ENCODE measurements at regions not wholly inside any gene's neighbourhood (a gene's known extent, or its start where the extent isn't known, plus 50 kb on each side); places are given as distances from the start of the nearest gene placed in this dataset.
A peak's percentile ranks its signal among the peaks of the same experiment; 100 is the strongest.

GRCh38 chr15:39501366-39502081 lies 79.4 kb upstream of the THBS1 start:
- no peaks in the 10 kb centered on the region for H3K9me3 Mint-ChIP-seq (ENCODE audit: unreplicated experiment)
- no peaks in the 10 kb centered on the region for H3K27me3 Mint-ChIP-seq (ENCODE audit: unreplicated experiment)
- no peak overlapping the region for H3K4me3 Mint-ChIP-seq (ENCODE audit: unreplicated experiment)
- H3K4me1 Mint-ChIP-seq (ENCODE audit: unreplicated experiment), result peaks cover 72% of the 10 kb centered on the region
- peak overlapping the region; percentile 85 for H3K27ac Mint-ChIP-seq (ENCODE audit: unreplicated experiment)
- no peak for DNase-seq (ENCODE audit: extremely low spot score, unreplicated experiment)
- TF ChIP-seq, protein P1, sequence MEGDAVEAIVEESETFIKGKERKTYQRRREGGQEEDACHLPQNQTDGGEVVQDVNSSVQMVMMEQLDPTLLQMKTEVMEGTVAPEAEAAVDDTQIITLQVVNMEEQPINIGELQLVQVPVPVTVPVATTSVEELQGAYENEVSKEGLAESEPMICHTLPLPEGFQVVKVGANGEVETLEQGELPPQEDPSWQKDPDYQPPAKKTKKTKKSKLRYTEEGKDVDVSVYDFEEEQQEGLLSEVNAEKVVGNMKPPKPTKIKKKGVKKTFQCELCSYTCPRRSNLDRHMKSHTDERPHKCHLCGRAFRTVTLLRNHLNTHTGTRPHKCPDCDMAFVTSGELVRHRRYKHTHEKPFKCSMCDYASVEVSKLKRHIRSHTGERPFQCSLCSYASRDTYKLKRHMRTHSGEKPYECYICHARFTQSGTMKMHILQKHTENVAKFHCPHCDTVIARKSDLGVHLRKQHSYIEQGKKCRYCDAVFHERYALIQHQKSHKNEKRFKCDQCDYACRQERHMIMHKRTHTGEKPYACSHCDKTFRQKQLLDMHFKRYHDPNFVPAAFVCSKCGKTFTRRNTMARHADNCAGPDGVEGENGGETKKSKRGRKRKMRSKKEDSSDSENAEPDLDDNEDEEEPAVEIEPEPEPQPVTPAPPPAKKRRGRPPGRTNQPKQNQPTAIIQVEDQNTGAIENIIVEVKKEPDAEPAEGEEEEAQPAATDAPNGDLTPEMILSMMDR (IDR thresholded peaks at IDR 0.05), result no peak
- no peaks in the 10 kb centered on the region for H3K36me3 Mint-ChIP-seq (ENCODE audit: unreplicated experiment)

DNA sequence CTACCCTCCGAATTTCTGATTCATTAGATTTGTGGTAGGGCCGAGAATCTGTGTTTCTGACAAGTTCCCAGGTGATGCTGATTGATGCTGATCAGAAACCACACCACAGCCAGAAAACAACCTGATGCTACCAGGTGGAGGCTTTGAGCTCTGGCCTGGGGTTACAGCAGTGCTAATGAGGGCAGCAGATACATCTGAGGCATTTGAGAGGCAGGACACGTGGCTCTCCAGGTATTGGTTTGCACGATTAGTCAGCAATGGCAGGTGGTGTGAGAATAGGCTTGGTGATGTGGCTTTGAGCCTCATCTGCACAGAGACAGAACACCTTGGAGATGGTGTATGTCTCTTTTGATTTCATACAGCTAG lies 78.8 kb upstream of the THBS1 start:
- peaks cover 66% of the 10 kb centered on the region for H3K4me1 Mint-ChIP-seq (ENCODE audit: unreplicated experiment)
- no peak overlapping the region for H3K4me3 Mint-ChIP-seq (ENCODE audit: unreplicated experiment)
- TF ChIP-seq, protein P1 (IDR thresholded peaks at IDR 0.05), result no peak
- H3K36me3 Mint-ChIP-seq (ENCODE audit: unreplicated experiment), result no peaks in the 10 kb centered on the region
- no peak for DNase-seq (ENCODE audit: extremely low spot score, unreplicated experiment)
- H3K9me3 Mint-ChIP-seq (ENCODE audit: unreplicated experiment), result no peaks in the 10 kb centered on the region
- no peaks in the 10 kb centered on the region for H3K27me3 Mint-ChIP-seq (ENCODE audit: unreplicated experiment)
- H3K27ac Mint-ChIP-seq (ENCODE audit: unreplicated experiment), result peak overlapping the region; percentile 85

DNA sequence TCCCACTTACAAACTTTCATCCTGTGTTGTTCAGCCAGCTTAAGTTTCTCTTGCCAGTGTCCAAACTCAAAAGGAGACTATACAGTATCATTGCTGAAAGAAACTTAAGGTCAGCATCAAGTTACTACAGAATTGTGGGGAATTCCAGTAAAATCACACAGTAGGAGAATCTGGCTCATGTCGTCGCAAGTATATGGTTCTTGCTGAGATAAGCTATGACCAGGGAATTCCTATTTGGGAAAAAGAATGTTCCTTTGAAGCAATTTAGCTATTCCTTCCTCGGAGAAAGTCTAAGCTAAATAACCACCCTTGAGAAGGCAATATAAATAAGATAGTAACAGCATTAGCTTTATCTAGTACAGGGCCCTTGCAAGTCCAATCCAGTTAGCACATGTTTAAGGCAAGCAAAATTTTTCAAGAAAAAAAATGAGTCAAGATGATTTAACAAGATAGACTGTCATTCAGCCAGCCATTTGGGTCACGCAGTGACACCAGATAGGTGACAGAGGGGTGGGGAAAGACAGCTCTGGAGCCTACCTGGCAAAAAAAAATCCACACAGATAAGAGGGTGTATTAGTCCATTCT lies 78.2 kb upstream of the THBS1 start:
- Mint-ChIP-seq H3K36me3 (ENCODE audit: unreplicated experiment) (no peaks in the 10 kb centered on the region), H3K27ac (ENCODE audit: unreplicated experiment) (peak overlapping the region; percentile 43), H3K4me3 (ENCODE audit: unreplicated experiment) (no peak overlapping the region), H3K4me1 (ENCODE audit: unreplicated experiment) (peaks cover 60% of the 10 kb centered on the region), H3K9me3 (ENCODE audit: unreplicated experiment) (no peaks in the 10 kb centered on the region), H3K27me3 (ENCODE audit: unreplicated experiment) (no peaks in the 10 kb centered on the region)
- TF ChIP-seq, protein P1 (IDR thresholded peaks at IDR 0.05), result no peak
- no peak for DNase-seq (ENCODE audit: extremely low spot score, unreplicated experiment)

GRCh38 chr15:39503526-39503925 lies 77.4 kb upstream of the THBS1 start:
- DNase-seq (ENCODE audit: extremely low spot score, unreplicated experiment), result no peak
- no peak overlapping the region for H3K27ac Mint-ChIP-seq (ENCODE audit: unreplicated experiment)
- H3K4me3 Mint-ChIP-seq (ENCODE audit: unreplicated experiment), result no peak overlapping the region
- TF ChIP-seq, protein P1 (IDR thresholded peaks at IDR 0.05), result no peak
- H3K27me3 Mint-ChIP-seq (ENCODE audit: unreplicated experiment), result no peaks in the 10 kb centered on the region
- peaks cover 54% of the 10 kb centered on the region for H3K4me1 Mint-ChIP-seq (ENCODE audit: unreplicated experiment)
- H3K9me3 Mint-ChIP-seq (ENCODE audit: unreplicated experiment), result no peaks in the 10 kb centered on the region
- H3K36me3 Mint-ChIP-seq (ENCODE audit: unreplicated experiment), result no peaks in the 10 kb centered on the region

GRCh38 chr15:39504808-39505207 lies 76.1 kb upstream of the THBS1 start:
- Mint-ChIP-seq H3K4me3 (ENCODE audit: unreplicated experiment) (no peak overlapping the region), H3K9me3 (ENCODE audit: unreplicated experiment) (no peaks in the 10 kb centered on the region), H3K27me3 (ENCODE audit: unreplicated experiment) (no peaks in the 10 kb centered on the region), H3K36me3 (ENCODE audit: unreplicated experiment) (no peaks in the 10 kb centered on the region), H3K27ac (ENCODE audit: unreplicated experiment) (peak overlapping the region; percentile 10), H3K4me1 (ENCODE audit: unreplicated experiment) (peaks cover 46% of the 10 kb centered on the region)
- TF ChIP-seq, protein P1 (IDR thresholded peaks at IDR 0.05), result no peak
- no peak for DNase-seq (ENCODE audit: extremely low spot score, unreplicated experiment)

Measured in osteocyte (in vitro differentiated cells).